GM20000 (cell line): ENCODE measurements at regions not wholly inside any gene's neighbourhood (a gene's known extent, or its start where the extent isn't known, plus 50 kb on each side); places are given as distances from the start of the nearest gene placed in this dataset.

Experiments used
- DNase-seq: peaks from one replicate; pipeline ENCODE4 v3.0.0; 2012; ENCODE audit warnings: low spot score
- TF ChIP-seq, protein P1 (sequence below): IDR thresholded peaks from 2 replicates; pipeline ENCODE4 v1.5.1; 2012; ENCODE audit warnings: mild to moderate bottlenecking, control low read depth; ENCODE audit errors: extremely low read depth, missing control alignments

DNA sequence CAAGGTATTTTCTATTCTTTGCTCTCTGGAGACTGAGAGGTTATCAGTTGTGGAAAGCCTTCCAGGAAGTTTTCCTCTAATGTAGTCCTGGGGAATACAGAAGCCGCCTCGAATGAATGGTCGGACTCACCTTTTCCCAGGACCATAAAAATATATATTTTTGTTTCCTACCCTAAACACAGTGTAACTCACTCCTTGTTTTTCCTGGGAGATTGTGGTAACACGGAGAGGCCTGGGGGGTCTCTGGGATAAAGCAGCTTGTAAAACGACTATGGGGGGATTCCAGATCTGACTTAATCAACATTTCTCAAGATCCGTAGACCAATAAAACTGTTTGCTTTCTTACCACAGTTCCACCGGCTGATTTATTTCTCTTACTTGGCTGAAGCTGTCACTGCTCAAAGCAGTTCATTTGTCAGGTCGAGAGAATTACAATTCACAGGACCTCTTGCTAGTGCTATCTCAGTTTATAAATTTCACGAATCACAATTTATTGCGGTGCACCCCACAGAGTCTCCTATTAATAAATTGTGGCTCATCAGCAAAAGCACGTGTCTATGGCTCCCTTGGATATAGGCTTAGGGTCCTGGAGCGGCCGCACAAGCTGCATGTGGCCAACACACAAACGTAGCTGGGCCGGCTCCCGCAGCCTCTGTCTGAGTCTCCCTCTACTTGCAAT is 176.3 kb upstream of the BMPER start:
- TF ChIP-seq, protein P1, sequence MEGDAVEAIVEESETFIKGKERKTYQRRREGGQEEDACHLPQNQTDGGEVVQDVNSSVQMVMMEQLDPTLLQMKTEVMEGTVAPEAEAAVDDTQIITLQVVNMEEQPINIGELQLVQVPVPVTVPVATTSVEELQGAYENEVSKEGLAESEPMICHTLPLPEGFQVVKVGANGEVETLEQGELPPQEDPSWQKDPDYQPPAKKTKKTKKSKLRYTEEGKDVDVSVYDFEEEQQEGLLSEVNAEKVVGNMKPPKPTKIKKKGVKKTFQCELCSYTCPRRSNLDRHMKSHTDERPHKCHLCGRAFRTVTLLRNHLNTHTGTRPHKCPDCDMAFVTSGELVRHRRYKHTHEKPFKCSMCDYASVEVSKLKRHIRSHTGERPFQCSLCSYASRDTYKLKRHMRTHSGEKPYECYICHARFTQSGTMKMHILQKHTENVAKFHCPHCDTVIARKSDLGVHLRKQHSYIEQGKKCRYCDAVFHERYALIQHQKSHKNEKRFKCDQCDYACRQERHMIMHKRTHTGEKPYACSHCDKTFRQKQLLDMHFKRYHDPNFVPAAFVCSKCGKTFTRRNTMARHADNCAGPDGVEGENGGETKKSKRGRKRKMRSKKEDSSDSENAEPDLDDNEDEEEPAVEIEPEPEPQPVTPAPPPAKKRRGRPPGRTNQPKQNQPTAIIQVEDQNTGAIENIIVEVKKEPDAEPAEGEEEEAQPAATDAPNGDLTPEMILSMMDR: no peak

GRCh38 chr7:33729726-33730125 is 175.6 kb upstream of the BMPER start:
- no peak for DNase-seq
- TF ChIP-seq, protein P1: no peak

More for the DNA sequence above, 176.3 kb upstream of the BMPER start:
- DNase-seq: no peak

DNA sequence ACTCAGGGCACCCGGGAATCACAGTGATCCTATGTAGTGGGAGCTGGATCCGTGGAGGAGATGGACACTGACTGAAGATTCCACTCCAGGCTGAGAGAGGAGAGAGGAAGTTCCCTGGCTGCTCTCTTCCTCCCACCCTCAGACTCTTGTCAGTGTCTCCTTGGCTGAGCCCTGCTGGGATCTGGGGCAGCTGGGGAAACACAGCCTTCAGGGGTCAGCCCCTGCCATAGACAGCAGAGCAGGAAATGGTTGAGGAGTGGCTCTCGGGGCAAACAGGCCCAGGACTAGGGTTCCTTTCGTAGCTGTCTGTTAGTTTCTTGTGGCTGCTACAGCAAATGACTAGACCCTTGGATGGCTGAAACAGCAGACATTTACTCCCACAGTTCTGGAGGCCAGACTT is 174.4 kb upstream of the BMPER start:
- DNase-seq: no peak
- TF ChIP-seq, protein P1: no peak

DNA sequence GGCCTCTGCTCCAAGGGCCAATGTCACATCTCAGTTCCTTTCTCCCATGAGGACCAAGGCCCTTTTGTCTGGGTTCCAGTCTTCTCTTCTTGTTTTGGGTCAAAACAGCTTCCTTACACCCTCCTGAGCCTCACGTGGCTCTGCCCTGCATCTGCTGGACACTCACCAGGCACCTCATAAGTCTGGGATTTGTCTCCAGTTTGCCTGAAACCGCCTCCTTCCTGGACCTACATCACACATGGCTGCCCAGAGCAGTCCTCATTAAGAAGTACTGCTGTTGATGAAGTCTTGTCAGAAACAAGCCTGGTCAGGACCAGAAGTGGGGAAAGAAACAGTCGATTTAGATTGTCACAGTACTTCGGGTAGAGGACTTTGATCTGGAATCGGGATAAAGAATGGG is 173.4 kb upstream of the BMPER start:
- TF ChIP-seq, protein P1: no peak
- DNase-seq: no peak

GRCh38 chr7:33732462-33732861 is 172.9 kb upstream of the BMPER start:
- TF ChIP-seq, protein P1: no peak
- no peak for DNase-seq

GRCh38 chr7:33733870-33734650 is 171.3 kb upstream of the BMPER start:
- TF ChIP-seq, protein P1: no peak
- no peak for DNase-seq

GRCh38 chr7:33735403-33735802 is 169.9 kb upstream of the BMPER start:
- DNase-seq: no peak
- TF ChIP-seq, protein P1: no peak
